Thyroid gland (tissue), 4 donors: ENCODE measurements at regions not wholly inside any gene's neighbourhood (a gene's known extent, or its start where the extent isn't known, plus 50 kb on each side); places are given as distances from the start of the nearest gene placed in this dataset.

ENCODE experiments used
- CTCF ChIP-seq, 6 experiments: fragments of 200-600 bp in 3 of 6; fragments of 450-650 bp in 3 of 6; sonication (generic) in 3 of 6; IDR thresholded peaks; one replicate each; pipeline ENCODE4 v1.5.1; 2016 to 2019; ENCODE audit warnings: antibody characterized with exemption in 6 of 6, mild to moderate bottlenecking in 2 of 6, inconsistent platforms in 1 of 6, moderate library complexity in 1 of 6
- POLR2A ChIP-seq, 2 donors: fragments of 450-650 bp; IDR thresholded peaks; one replicate each; pipeline ENCODE4 v1.6.1; 2017; ENCODE audit warnings: antibody characterized with exemption in 2 of 2, mild to moderate bottlenecking in 2 of 2, moderate library complexity in 1 of 2

DNA sequence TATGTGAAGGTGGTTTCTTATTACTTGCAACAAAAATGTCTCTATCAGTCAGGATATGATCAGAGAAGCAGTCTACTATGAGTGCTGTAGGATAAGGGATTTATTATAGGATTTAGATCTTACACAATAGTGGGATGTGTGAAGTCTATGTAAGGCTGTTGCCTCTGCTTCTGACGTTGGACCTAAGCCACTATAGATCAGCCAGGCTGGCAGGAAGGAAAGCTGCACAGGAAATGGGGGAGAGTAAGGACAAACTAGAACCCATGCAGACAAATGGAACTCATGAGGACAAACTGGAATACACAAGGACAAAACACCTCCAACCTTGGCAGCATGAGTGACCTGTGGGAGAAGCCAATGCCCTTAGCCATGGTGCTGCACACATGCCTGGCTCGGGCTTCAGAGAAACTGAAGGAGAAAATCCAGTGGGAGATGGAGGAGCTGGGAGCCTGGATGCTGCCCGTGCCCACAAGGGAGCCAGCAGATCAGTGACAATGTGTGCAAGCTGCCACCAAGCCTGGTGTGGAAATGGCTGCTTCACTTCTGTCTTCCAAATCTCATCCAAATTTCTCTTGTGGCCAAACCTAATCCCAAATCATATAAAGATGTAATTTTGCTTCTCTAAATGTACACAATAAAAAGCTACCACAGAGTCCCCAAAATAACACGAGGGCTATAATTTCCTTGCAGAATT, 147.0 kb upstream of the PCGF5 start:
- no peak for TF ChIP-seq CTCF (IDR thresholded peaks at IDR 0.05)
- no peak for TF ChIP-seq POLR2A (IDR thresholded peaks at IDR 0.05)
